Endothelial cell (in vitro differentiated cells): ENCODE measurements at regions not wholly inside any gene's neighbourhood (a gene's known extent, or its start where the extent isn't known, plus 50 kb on each side); places are given as distances from the start of the nearest gene placed in this dataset.
A peak's percentile ranks its signal among the peaks of the same experiment; 100 is the strongest.

Experiments used
- DNase-seq: peaks from one replicate; pipeline ENCODE4 v3.0.0; 2021; ENCODE audit warnings: low spot score
- H3K27ac Mint-ChIP-seq: one replicate; pipeline ENCODE4 v1.8.0; 2021; ENCODE audit warnings: mixed read lengths, inconsistent platforms; ENCODE audit not compliant: unreplicated experiment
- H3K27me3 Mint-ChIP-seq: one replicate; pipeline ENCODE4 v1.8.0; 2021; ENCODE audit warnings: mild to moderate bottlenecking, moderate library complexity, mixed read lengths, inconsistent platforms; ENCODE audit not compliant: unreplicated experiment
- H3K36me3 Mint-ChIP-seq: one replicate; pipeline ENCODE4 v1.8.0; 2021; ENCODE audit warnings: mild to moderate bottlenecking, low read depth, mixed read lengths, inconsistent platforms; ENCODE audit not compliant: unreplicated experiment
- H3K4me1 Mint-ChIP-seq: one replicate; pipeline ENCODE4 v1.8.0; 2021; ENCODE audit warnings: mild to moderate bottlenecking, mixed read lengths, inconsistent platforms; ENCODE audit not compliant: unreplicated experiment
- H3K4me3 Mint-ChIP-seq: one replicate; pipeline ENCODE4 v1.8.0; 2021; ENCODE audit warnings: mild to moderate bottlenecking, mixed read lengths, inconsistent platforms; ENCODE audit not compliant: unreplicated experiment
- H3K9me3 Mint-ChIP-seq: one replicate; pipeline ENCODE4 v1.8.0; 2021; ENCODE audit warnings: mixed read lengths, inconsistent platforms; ENCODE audit not compliant: unreplicated experiment
- TF ChIP-seq, protein P1 (sequence below): fragments of 200-600 bp; sonication (generic); IDR thresholded peaks from one replicate; pipeline ENCODE4 v1.5.0; 2021; ENCODE audit warnings: antibody characterized with exemption; ENCODE audit not compliant: unreplicated experiment

DNA sequence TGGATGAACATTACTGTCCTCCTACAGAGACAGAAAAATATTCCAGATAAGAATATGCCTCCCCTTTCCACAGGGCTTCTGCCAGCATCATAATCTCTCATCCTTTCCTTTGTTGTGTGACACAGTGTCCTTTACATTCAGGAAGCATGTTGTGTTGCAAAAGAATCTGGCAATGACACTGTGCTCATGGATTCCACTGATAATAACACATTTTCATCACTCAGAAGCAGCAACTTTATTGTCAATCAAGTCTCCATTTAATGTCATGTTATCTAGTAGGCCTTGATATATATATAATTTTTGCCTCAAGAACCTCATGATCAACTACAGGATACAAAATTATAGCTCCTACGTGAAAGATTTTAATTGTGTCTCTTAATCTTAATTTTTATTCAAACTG is 833.9 kb downstream of the FSTL5 start:
- no peaks in the 10 kb centered on the region for H3K9me3 Mint-ChIP-seq
- no peak overlapping the region for H3K27ac Mint-ChIP-seq
- peaks cover 7% of the 10 kb centered on the region for H3K4me1 Mint-ChIP-seq
- no peak overlapping the region for H3K4me3 Mint-ChIP-seq
- DNase-seq, result no peak
- TF ChIP-seq, protein P1, sequence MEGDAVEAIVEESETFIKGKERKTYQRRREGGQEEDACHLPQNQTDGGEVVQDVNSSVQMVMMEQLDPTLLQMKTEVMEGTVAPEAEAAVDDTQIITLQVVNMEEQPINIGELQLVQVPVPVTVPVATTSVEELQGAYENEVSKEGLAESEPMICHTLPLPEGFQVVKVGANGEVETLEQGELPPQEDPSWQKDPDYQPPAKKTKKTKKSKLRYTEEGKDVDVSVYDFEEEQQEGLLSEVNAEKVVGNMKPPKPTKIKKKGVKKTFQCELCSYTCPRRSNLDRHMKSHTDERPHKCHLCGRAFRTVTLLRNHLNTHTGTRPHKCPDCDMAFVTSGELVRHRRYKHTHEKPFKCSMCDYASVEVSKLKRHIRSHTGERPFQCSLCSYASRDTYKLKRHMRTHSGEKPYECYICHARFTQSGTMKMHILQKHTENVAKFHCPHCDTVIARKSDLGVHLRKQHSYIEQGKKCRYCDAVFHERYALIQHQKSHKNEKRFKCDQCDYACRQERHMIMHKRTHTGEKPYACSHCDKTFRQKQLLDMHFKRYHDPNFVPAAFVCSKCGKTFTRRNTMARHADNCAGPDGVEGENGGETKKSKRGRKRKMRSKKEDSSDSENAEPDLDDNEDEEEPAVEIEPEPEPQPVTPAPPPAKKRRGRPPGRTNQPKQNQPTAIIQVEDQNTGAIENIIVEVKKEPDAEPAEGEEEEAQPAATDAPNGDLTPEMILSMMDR, result no peak
- H3K36me3 Mint-ChIP-seq, result no peaks in the 10 kb centered on the region
- no peaks in the 10 kb centered on the region for H3K27me3 Mint-ChIP-seq

DNA sequence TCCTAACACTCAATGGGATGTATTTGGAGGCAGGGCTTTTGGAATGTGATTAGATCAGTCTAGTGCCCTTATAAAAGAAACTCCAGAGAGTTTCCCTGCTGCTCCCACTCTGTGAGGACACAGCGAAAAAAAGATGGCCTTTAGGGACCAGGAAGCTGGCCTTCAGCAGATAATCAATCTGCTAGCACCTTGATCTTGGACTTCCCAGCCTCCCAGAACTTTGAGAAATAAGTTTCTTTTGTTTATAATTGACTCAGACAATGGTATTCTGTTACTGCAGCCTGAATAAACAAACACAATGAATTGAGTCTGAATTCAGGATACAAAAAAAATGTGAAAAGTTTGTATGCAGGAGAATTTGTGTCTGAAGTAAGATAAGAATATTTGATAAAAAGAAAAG is 842.1 kb downstream of the FSTL5 start:
- Mint-ChIP-seq H3K4me3 (no peak overlapping the region), H3K27ac (no peak overlapping the region), H3K4me1 (peaks cover 15% of the 10 kb centered on the region), H3K9me3 (no peaks in the 10 kb centered on the region), H3K36me3 (no peaks in the 10 kb centered on the region), H3K27me3 (no peaks in the 10 kb centered on the region)
- DNase-seq, result no peak
- TF ChIP-seq, protein P1, result no peak

DNA sequence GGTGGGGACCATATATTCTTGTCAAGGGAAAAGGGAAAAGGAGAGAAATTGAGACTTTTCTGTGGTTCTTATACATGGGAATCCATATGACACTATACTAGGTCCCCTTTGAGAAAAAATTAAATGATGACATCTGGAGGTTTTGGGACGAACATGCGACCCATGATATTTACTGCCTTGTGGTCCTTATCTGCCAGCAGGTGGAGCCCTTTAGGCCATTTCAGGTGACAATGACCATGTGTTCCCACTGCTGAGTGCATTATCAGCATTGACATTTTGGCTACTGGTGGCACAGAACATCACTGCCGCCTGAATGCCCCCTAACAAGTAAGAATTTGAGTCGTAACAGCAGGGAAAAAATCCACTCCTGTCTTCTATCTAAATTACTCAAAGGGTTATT is 843.4 kb downstream of the FSTL5 start:
- Mint-ChIP-seq H3K36me3 (no peaks in the 10 kb centered on the region), H3K27ac (no peak overlapping the region), H3K4me3 (no peak overlapping the region), H3K9me3 (no peaks in the 10 kb centered on the region), H3K27me3 (no peaks in the 10 kb centered on the region), H3K4me1 (peaks cover 12% of the 10 kb centered on the region)
- TF ChIP-seq, protein P1, result peak; percentile 49
- no peak for DNase-seq

DNA sequence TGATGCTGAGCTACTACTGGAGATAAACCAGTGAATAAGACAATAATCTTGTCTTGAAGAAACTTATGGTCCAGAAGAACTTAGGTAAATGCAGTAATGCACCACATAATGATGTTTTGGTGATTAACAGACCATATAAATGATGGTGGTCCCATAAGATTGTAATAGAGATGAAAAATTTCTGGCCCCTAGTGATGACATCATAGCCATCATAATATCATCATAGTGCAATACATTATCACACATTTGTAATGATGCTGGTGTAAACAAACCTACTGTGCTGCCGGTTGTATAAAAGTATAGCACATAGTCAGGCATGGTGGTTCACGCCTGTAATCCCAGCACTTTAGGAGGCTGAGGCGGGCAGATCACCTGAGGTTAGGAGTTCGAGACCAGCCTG is 846.8 kb downstream of the FSTL5 start:
- H3K36me3 Mint-ChIP-seq, result no peaks in the 10 kb centered on the region
- peaks cover 5% of the 10 kb centered on the region for H3K4me1 Mint-ChIP-seq
- no peaks in the 10 kb centered on the region for H3K27me3 Mint-ChIP-seq
- TF ChIP-seq, protein P1, result no peak
- H3K27ac Mint-ChIP-seq, result no peak overlapping the region
- DNase-seq, result no peak
- no peak overlapping the region for H3K4me3 Mint-ChIP-seq
- H3K9me3 Mint-ChIP-seq, result no peaks in the 10 kb centered on the region

DNA sequence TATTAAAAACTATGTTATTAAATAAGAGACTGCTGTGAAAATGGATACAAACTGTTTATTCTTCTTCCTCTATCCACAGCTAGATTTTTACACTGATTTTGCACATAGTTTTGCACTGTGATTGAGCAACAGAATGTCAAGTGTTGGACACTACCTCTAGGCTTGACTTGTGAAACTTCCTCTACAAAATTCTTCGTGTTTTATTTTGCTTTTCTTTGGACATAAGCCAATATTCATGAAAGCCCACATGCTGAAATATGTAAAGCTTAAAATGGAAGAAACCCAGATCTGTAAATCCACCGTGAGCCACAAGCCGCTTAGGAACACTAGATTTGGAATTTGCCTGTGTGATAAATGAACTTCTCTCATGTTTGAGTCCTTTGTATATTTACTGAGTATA is 849.4 kb downstream of the FSTL5 start:
- Mint-ChIP-seq H3K4me3 (no peak overlapping the region), H3K36me3 (no peaks in the 10 kb centered on the region), H3K4me1 (no peaks in the 10 kb centered on the region), H3K27ac (no peak overlapping the region), H3K9me3 (no peaks in the 10 kb centered on the region), H3K27me3 (no peaks in the 10 kb centered on the region)
- TF ChIP-seq, protein P1, result no peak
- no peak for DNase-seq
